H1 (cell line): ENCODE measurements at regions not wholly inside any gene's neighbourhood (a gene's known extent, or its start where the extent isn't known, plus 50 kb on each side); places are given as distances from the start of the nearest gene placed in this dataset.

Source experiments
- CTCF ChIA-PET: fragments of 300-600 bp; sonication (Branson Sonifier 250); formaldehyde crosslinking; loops from one replicate; lab custom pipeline; 2021; ENCODE audit not compliant: partially characterized antibody; lab: Charles Lee
- POLR2A ChIA-PET: fragments of 300-600 bp; sonication (Branson Sonifier 250); formaldehyde crosslinking; loops from one replicate; lab custom pipeline; 2021; ENCODE audit warnings: inconsistent platforms; ENCODE audit not compliant: partially characterized antibody; lab: Charles Lee
- DNase-seq, 2 experiments: peaks; one replicate each; pipeline versions ENCODE4 v3.0.0 to v3.0.0-alpha.2; 2010 to 2022; ENCODE audit warnings: low spot score in 2 of 2, low read depth in 1 of 2, mixed read lengths in 1 of 2
- FAIRE-seq: peaks from 2 replicates; lab custom pipeline; 2011; peaks lifted over from hg19 to GRCh38; lab: Jason Lieb, UNC
- H2AFZ ChIP-seq: 2 replicates; pipeline ENCODE4 v1.8.1; 2012; ENCODE audit warnings: low read length, inconsistent platforms
- H2AK5ac ChIP-seq: 2 replicates; pipeline ENCODE4 v1.6.1; 2013; ENCODE audit warnings: low read depth, low read length
- H2BK120ac ChIP-seq: replicated peaks from 2 replicates; pipeline ENCODE3; 2013; ENCODE audit warnings: low read depth, low read length, inconsistent platforms
- H2BK12ac ChIP-seq: 2 replicates; pipeline ENCODE4 v1.6.1; 2013; ENCODE audit warnings: low read depth, low read length
- H2BK15ac ChIP-seq: 2 replicates; pipeline ENCODE4 v1.6.1; 2013; ENCODE audit warnings: low read length
- H2BK20ac ChIP-seq: 2 replicates; pipeline ENCODE4 v1.6.1; 2013; ENCODE audit warnings: low read length
- H2BK5ac ChIP-seq: 2 replicates; pipeline ENCODE4 v1.6.1; 2013; ENCODE audit warnings: low read depth, low read length
- H3K14ac ChIP-seq: 2 replicates; pipeline ENCODE4 v1.6.1; 2013; ENCODE audit warnings: inconsistent platforms; ENCODE audit not compliant: insufficient read length
- H3K18ac ChIP-seq: 2 replicates; pipeline ENCODE4 v1.6.1; 2013; ENCODE audit warnings: low read length; ENCODE audit errors: extremely low read depth
- H3K23ac ChIP-seq: 2 replicates; pipeline ENCODE4 v1.6.1; 2013; ENCODE audit warnings: inconsistent platforms; ENCODE audit not compliant: insufficient read length
- H3K23me2 ChIP-seq: 2 replicates; pipeline ENCODE4 v1.6.1; 2013; ENCODE audit warnings: low read depth, low read length
- H3K27ac ChIP-seq: 2 replicates; pipeline ENCODE4 v1.6.1; 2011; ENCODE audit warnings: low read depth, low read length, inconsistent platforms
- H3K27me3 ChIP-seq, 4 experiments: replicated peaks in 1 of 4; 1 replicate in 1 of 4; 2 replicates in 3 of 4; pipeline versions ENCODE4 v1.6.1 to v1.8.1; 2011 to 2013; ENCODE audit warnings: low read length in 3 of 4, mild to moderate bottlenecking in 3 of 4, inconsistent platforms in 2 of 4, mixed read lengths in 2 of 4, moderate library complexity in 1 of 4; ENCODE audit not compliant: control insufficient read depth in 3 of 4, insufficient read depth in 3 of 4; ENCODE audit errors: extremely low read depth in 1 of 4
- H3K36me3 ChIP-seq, 4 experiments: 2 replicates each; pipeline versions ENCODE4 v1.6.1 to v1.8.1; 2011 to 2013; ENCODE audit warnings: mild to moderate bottlenecking in 4 of 4, low read length in 3 of 4, moderate library complexity in 2 of 4, control low read depth in 1 of 4, inconsistent platforms in 1 of 4; ENCODE audit not compliant: insufficient read depth in 4 of 4, control insufficient read depth in 2 of 4
- H3K4ac ChIP-seq: replicated peaks from 2 replicates; pipeline ENCODE3; 2013; ENCODE audit warnings: low read length, low read depth, mixed read lengths, inconsistent platforms; ENCODE audit not compliant: insufficient read length
- H3K4me1 ChIP-seq, 4 experiments: replicated peaks in 1 of 4; 1 replicate in 1 of 4; 2 replicates in 3 of 4; pipeline versions ENCODE4 v1.6.1 to v1.8.1; 2011 to 2013; ENCODE audit warnings: low read length in 3 of 4, inconsistent platforms in 2 of 4, mixed read lengths in 1 of 4; ENCODE audit not compliant: insufficient read depth in 4 of 4, control insufficient read depth in 3 of 4
- H3K4me2 ChIP-seq, 2 experiments: 2 replicates each; pipeline versions ENCODE4 v1.6.1 to v1.8.1; 2011 to 2013; ENCODE audit warnings: low read depth in 2 of 2, low read length in 2 of 2, control low read depth in 1 of 2, inconsistent platforms in 1 of 2, mild to moderate bottlenecking in 1 of 2; ENCODE audit not compliant: insufficient read depth in 1 of 2
- H3K4me3 ChIP-seq, 4 experiments: fragments of 200-600, 300-600 bp in 1 of 4; sonication (generic), shearing (Covaris generic), sonication (Bioruptor Twin) in 1 of 4; 2 replicates each; pipeline versions ENCODE4 v1.5.1 to v1.8.1; 2011 to 2016; ENCODE audit warnings: low read length in 4 of 4, low read depth in 3 of 4, control low read depth in 2 of 4, inconsistent platforms in 2 of 4, mild to moderate bottlenecking in 2 of 4, mixed read lengths in 1 of 4, moderate library complexity in 1 of 4; ENCODE audit not compliant: insufficient read depth in 2 of 4; ENCODE audit errors: extremely low read depth in 1 of 4
- H3K56ac ChIP-seq: replicated peaks from 2 replicates; pipeline ENCODE3; 2013; ENCODE audit warnings: low read depth, mild to moderate bottlenecking, mixed read lengths, low read length, inconsistent platforms; ENCODE audit not compliant: insufficient read length
- H3K79me1 ChIP-seq: 2 replicates; pipeline ENCODE4 v1.6.1; 2013; ENCODE audit warnings: low read depth, low read length, control low read depth
- H3K79me2 ChIP-seq, 2 experiments: 2 replicates each; pipeline versions ENCODE4 v1.6.1 to v1.8.1; 2012 to 2013; ENCODE audit warnings: low read length in 2 of 2, mild to moderate bottlenecking in 2 of 2, inconsistent platforms in 1 of 2; ENCODE audit not compliant: insufficient read depth in 2 of 2, control insufficient read depth in 1 of 2
- H3K9ac ChIP-seq, 4 experiments: replicated peaks in 1 of 4; 1 replicate in 1 of 4; 2 replicates in 3 of 4; pipeline versions ENCODE4 v1.6.1 to v1.8.1; 2011 to 2013; ENCODE audit warnings: low read depth in 3 of 4, low read length in 3 of 4, control low read depth in 2 of 4, mild to moderate bottlenecking in 2 of 4, moderate library complexity in 2 of 4, inconsistent platforms in 1 of 4; ENCODE audit errors: extremely low read depth in 1 of 4
- H3K9me3 ChIP-seq, 2 experiments: 2 replicates each; pipeline versions ENCODE4 v1.6.1 to v1.8.1; 2012 to 2013; ENCODE audit warnings: mild to moderate bottlenecking in 2 of 2, moderate library complexity in 2 of 2, control low read depth in 1 of 2, inconsistent platforms in 1 of 2, low read depth in 1 of 2, low read length in 1 of 2, mixed read lengths in 1 of 2; ENCODE audit not compliant: insufficient read depth in 2 of 2
- H4K20me1 ChIP-seq, 2 experiments: replicated peaks in 1 of 2; 2 replicates each; pipeline versions ENCODE3 to v1.8.1; 2011 to 2013; ENCODE audit warnings: inconsistent platforms in 2 of 2, low read length in 2 of 2, mild to moderate bottlenecking in 1 of 2; ENCODE audit not compliant: insufficient read depth in 2 of 2, control insufficient read depth in 1 of 2
- H4K5ac ChIP-seq: 2 replicates; pipeline ENCODE4 v1.6.1; 2013; ENCODE audit warnings: low read length, low read depth, mixed read lengths, inconsistent platforms; ENCODE audit not compliant: insufficient read length
- H4K8ac ChIP-seq: 2 replicates; pipeline ENCODE4 v1.8.0; 2013; ENCODE audit warnings: mild to moderate bottlenecking, moderate library complexity, low read length, inconsistent platforms; ENCODE audit not compliant: insufficient read depth; ENCODE audit errors: extremely low read depth
- H4K91ac ChIP-seq: replicated peaks from 2 replicates; pipeline ENCODE3; 2013; ENCODE audit warnings: low read length, mixed read lengths, inconsistent platforms; ENCODE audit not compliant: insufficient read length
- CHD2 ChIP-seq: IDR thresholded peaks from 2 replicates; pipeline ENCODE4 v1.6.1; 2012; ENCODE audit warnings: low read length, improper control_type of control experiment
- CREB1 ChIP-seq: IDR thresholded peaks from 2 replicates; pipeline ENCODE4 v1.6.1; 2012; ENCODE audit warnings: inconsistent platforms
- EP300 ChIP-seq, 2 experiments: IDR thresholded peaks; 1 replicate in 1 of 2; 2 replicates in 1 of 2; pipeline ENCODE4 v1.6.1; 2011 to 2012; ENCODE audit warnings: low read depth in 2 of 2, low read length in 2 of 2, mild to moderate bottlenecking in 2 of 2, borderline replicate concordance in 1 of 2, inconsistent platforms in 1 of 2, moderate library complexity in 1 of 2
- FOSL1 ChIP-seq: IDR thresholded peaks from 2 replicates; pipeline ENCODE4 v1.6.1; 2011; ENCODE audit warnings: mild to moderate bottlenecking, low read depth, low read length, moderate library complexity; ENCODE audit not compliant: insufficient read depth
- HDAC2 ChIP-seq, 2 experiments: fragments of 300-600 bp in 1 of 2; sonication (generic) in 1 of 2; IDR thresholded peaks; 2 replicates each; pipeline ENCODE4 v1.6.1; 2011 to 2012; ENCODE audit warnings: low read depth in 2 of 2, low read length in 2 of 2, mild to moderate bottlenecking in 2 of 2, moderate library complexity in 2 of 2, borderline replicate concordance in 1 of 2, inconsistent platforms in 1 of 2
- HDAC6 ChIP-seq: IDR thresholded peaks from one replicate; pipeline ENCODE4 v1.7.1; 2012; ENCODE audit warnings: low read depth, mild to moderate bottlenecking, inconsistent platforms, low read length, moderate library complexity
- JUN ChIP-seq: IDR thresholded peaks from 2 replicates; pipeline ENCODE4 v1.6.1; 2011; ENCODE audit warnings: low read depth, mild to moderate bottlenecking, improper control_type of control experiment, low read length
- JUND ChIP-seq: IDR thresholded peaks from 2 replicates; pipeline ENCODE4 v1.6.1; 2011; ENCODE audit warnings: mild to moderate bottlenecking, improper control_type of control experiment, low read length
- KDM4A ChIP-seq: IDR thresholded peaks from one replicate; pipeline ENCODE4 v1.7.1; 2012; ENCODE audit warnings: low read depth, mild to moderate bottlenecking, moderate library complexity, low read length, inconsistent platforms; ENCODE audit not compliant: severe bottlenecking
- SP1 ChIP-seq: IDR thresholded peaks from 2 replicates; pipeline ENCODE4 v1.6.1; 2011; ENCODE audit warnings: low read depth, low read length
- SP2 ChIP-seq: IDR thresholded peaks from 2 replicates; pipeline ENCODE4 v1.6.1; 2012; ENCODE audit warnings: mild to moderate bottlenecking, low read length, inconsistent platforms
- SP4 ChIP-seq: IDR thresholded peaks from 2 replicates; pipeline ENCODE4 v1.6.1; 2012; ENCODE audit warnings: low read length, inconsistent platforms
- whole genome bisulfite sequencing, 2 experiments: shearing (Covaris generic) in 1 of 2; methylation state at CpG; one replicate each; pipeline versions ENCODE4 v1.1.6 to v1.1.7; 2013 to 2015; ENCODE audit warnings: low lambda C conversion rate in 2 of 2, mixed read lengths in 2 of 2, inconsistent platforms in 1 of 2, low coverage in 1 of 2, missing lambda C conversion rate in 1 of 2; ENCODE audit not compliant: insufficient replicate concordance in 2 of 2, insufficient coverage in 1 of 2, insufficient read length in 1 of 2; ENCODE audit errors: extremely low coverage in 1 of 2, missing lambda C conversion rate in 1 of 2; 5-methylcytosine and 5-hydroxymethylcytosine counted together

DNA sequence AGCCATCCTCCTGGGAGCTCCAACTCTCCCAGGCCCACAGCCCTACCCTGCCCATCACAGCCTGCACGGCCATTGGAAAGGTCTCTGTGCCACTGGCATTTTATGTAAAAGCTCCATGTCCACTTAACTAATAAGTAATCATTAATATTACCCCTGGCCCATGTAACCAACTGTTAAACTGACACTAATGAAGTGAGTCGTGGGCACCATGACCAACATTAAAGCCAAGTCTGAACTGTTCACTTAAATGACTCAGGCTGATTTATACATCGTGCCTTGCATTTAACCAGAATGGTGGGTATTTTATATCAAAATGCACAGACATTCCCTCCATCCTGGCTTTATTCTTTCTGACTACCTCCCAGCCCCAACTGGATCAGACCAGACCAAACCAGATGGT is 229.3 kb downstream of the SOX9 start:
- no peak for FAIRE-seq
- POLR2A ChIA-PET: interaction anchor here (0.9 kb wide), 1 partner anchor 11 kb away, joined by 3 read pairs; no protein-coding TSS in a partner anchor
- H3K27me3 ChIP-seq: no peaks in the 10 kb centered on the region; a peak in 1 of 7 replicates
- TF ChIP-seq SP2 (no peak), JUND (no peak), SP1 (no peak), FOSL1 (no peak), KDM4A (no peak), CREB1 (no peak), CHD2 (no peak), HDAC6 (no peak), SP4 (no peak), JUN (no peak), HDAC2 (IDR thresholded peaks at IDR 0.05; ENCODE audit: borderline replicate concordance in 1 of 2, low read depth in 2 of 2, low read length in 2 of 2) (no peak), EP300 (IDR thresholded peaks at IDR 0.05; ENCODE audit: borderline replicate concordance in 1 of 2, low read depth in 2 of 2, low read length in 2 of 2) (no peak)

More for the DNA sequence above, 229.3 kb downstream of the SOX9 start:
- Histone ChIP-seq H2BK15ac (no peak overlapping the region), H3K18ac (no peak overlapping the region), H3K4me2 (no peak overlapping the region), H3K9ac (no peak overlapping the region), H2AK5ac (no peak overlapping the region), H3K4me3 (no peak overlapping the region), H2BK12ac (no peak overlapping the region), H4K5ac (no peak overlapping the region), H3K36me3 (no peaks in the 10 kb centered on the region), H3K14ac (no peak overlapping the region), H4K20me1 (no peaks in the 10 kb centered on the region), H4K91ac (no peak overlapping the region), H4K8ac (no peak overlapping the region; the same call in 1 of the 2 replicates), H3K56ac (no peak overlapping the region), H3K27ac (no peak overlapping the region), H3K23me2 (no peaks in the 10 kb centered on the region), H2BK20ac (no peak overlapping the region), H3K23ac (no peak overlapping the region), H3K9me3 (no peaks in the 10 kb centered on the region), H2BK5ac (no peak overlapping the region), H3K79me2 (no peaks in the 10 kb centered on the region; a peak in 1 of 4 replicates), H3K4me1 (peaks cover 0 to 6% (median 4%) of the 10 kb centered on the region in 4 experiments; a peak in 2 of 7 replicates), H2AFZ (no peak overlapping the region), H3K79me1 (no peaks in the 10 kb centered on the region), H3K4ac (no peak overlapping the region), H2BK120ac (no peak overlapping the region)
- CTCF ChIA-PET: interaction anchor here (0.6 to 1.7 kb wide), 3 partner anchors 18 to 156 kb away, joined by 3 to 6 read pairs (median 3); no protein-coding TSS in a partner anchor
- DNase-seq: no peak
- WGBS, 2 experiments: 80% methylated on average over 3 of the region's 3 CpGs; no CpG with 5 or more reads in 1 of the 2 experiments
